ENCODE measurements at regions not wholly inside any gene's neighbourhood (a gene's known extent, or its start where the extent isn't known, plus 50 kb on each side); places are given as distances from the start of the nearest gene placed in this dataset.

DNA sequence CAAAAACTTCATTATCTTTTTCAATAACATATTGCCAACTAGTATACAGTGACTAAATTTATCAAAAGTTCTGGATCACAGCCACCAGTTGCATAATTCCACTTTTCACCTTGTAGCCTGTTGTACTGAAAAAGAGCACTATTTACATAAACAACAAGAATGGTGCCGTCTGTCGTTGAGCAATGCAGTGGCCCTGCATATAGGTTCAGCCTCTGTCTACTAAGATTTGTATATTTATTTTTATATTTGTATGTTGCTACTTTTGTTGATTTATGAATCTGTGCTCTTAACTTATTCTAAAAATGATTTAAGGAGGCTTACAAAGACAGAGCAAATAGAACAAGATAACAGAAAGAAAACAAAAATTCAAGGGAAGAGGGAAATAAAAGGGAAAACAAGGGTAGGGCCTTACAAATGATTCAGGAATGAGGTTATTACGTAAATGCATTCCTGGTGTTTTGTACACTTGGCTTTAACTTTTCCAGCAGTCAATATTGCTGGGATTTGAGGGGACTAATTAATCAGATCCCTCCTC is 257.6 kb upstream of the STT3B start (continued):
- no peak for TF ChIP-seq IRX3 (CRISPR knock-in tag; IDR thresholded peaks at IDR 0.05; ENCODE audit: borderline replicate concordance, low read depth)
- no peak for TF ChIP-seq SYNCRIP (IDR thresholded peaks at IDR 0.05; ENCODE audit: insufficient read depth, low read depth, low read length)
- TF ChIP-seq, protein P1, sequence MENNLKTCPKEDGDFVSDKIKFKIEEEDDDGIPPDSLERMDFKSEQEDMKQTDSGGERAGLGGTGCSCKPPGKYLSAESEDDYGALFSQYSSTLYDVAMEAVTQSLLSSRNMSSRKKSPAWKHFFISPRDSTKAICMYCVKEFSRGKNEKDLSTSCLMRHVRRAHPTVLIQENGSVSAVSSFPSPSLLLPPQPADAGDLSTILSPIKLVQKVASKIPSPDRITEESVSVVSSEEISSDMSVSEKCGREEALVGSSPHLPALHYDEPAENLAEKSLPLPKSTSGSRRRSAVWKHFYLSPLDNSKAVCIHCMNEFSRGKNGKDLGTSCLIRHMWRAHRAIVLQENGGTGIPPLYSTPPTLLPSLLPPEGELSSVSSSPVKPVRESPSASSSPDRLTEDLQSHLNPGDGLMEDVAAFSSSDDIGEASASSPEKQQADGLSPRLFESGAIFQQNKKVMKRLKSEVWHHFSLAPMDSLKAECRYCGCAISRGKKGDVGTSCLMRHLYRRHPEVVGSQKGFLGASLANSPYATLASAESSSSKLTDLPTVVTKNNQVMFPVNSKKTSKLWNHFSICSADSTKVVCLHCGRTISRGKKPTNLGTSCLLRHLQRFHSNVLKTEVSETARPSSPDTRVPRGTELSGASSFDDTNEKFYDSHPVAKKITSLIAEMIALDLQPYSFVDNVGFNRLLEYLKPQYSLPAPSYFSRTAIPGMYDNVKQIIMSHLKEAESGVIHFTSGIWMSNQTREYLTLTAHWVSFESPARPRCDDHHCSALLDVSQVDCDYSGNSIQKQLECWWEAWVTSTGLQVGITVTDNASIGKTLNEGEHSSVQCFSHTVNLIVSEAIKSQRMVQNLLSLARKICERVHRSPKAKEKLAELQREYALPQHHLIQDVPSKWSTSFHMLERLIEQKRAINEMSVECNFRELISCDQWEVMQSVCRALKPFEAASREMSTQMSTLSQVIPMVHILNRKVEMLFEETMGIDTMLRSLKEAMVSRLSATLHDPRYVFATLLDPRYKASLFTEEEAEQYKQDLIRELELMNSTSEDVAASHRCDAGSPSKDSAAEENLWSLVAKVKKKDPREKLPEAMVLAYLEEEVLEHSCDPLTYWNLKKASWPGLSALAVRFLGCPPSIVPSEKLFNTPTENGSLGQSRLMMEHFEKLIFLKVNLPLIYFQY (CRISPR knock-in tag; IDR thresholded peaks at IDR 0.05; ENCODE audit: borderline replicate concordance), result no peak
- no peak for TF ChIP-seq BHLHE40 (IDR thresholded peaks at IDR 0.05; ENCODE audit: low read length)
- no peak for TF ChIP-seq KDM6A (CRISPR knock-in tag; IDR thresholded peaks at IDR 0.05; ENCODE audit: low read depth)
- TF ChIP-seq SIN3A (IDR thresholded peaks at IDR 0.05; ENCODE audit: borderline replicate concordance, low read depth, low read length), result no peak
- no peak for TF ChIP-seq ZNF256 (CRISPR knock-in tag; conservative IDR thresholded peaks at IDR 0.05)
- TF ChIP-seq ZFP62 (CRISPR knock-in tag; IDR thresholded peaks at IDR 0.05), result no peak
- peak; percentile 77 for TF ChIP-seq FOXK1 (CRISPR knock-in tag; IDR thresholded peaks at IDR 0.05; ENCODE audit: borderline replicate concordance, low read depth)
- TF ChIP-seq ZNF792 (CRISPR knock-in tag; IDR thresholded peaks at IDR 0.05), result no peak
- TF ChIP-seq, protein P2, sequence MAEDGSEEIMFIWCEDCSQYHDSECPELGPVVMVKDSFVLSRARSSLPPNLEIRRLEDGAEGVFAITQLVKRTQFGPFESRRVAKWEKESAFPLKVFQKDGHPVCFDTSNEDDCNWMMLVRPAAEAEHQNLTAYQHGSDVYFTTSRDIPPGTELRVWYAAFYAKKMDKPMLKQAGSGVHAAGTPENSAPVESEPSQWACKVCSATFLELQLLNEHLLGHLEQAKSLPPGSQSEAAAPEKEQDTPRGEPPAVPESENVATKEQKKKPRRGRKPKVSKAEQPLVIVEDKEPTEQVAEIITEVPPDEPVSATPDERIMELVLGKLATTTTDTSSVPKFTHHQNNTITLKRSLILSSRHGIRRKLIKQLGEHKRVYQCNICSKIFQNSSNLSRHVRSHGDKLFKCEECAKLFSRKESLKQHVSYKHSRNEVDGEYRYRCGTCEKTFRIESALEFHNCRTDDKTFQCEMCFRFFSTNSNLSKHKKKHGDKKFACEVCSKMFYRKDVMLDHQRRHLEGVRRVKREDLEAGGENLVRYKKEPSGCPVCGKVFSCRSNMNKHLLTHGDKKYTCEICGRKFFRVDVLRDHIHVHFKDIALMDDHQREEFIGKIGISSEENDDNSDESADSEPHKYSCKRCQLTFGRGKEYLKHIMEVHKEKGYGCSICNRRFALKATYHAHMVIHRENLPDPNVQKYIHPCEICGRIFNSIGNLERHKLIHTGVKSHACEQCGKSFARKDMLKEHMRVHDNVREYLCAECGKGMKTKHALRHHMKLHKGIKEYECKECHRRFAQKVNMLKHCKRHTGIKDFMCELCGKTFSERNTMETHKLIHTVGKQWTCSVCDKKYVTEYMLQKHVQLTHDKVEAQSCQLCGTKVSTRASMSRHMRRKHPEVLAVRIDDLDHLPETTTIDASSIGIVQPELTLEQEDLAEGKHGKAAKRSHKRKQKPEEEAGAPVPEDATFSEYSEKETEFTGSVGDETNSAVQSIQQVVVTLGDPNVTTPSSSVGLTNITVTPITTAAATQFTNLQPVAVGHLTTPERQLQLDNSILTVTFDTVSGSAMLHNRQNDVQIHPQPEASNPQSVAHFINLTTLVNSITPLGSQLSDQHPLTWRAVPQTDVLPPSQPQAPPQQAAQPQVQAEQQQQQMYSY (CRISPR knock-in tag; IDR thresholded peaks at IDR 0.05), result no peak
- TF ChIP-seq, protein P3, sequence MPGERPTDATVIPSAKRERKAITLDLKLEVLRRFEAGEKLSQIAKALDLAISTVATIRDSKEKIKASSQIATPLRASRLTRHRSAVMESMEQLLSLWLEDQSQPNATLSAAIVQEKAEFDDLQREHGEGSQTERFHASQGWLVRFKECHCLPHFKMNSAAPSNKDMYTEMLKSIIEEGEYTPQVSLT (CRISPR knock-in tag; IDR thresholded peaks at IDR 0.05; ENCODE audit: borderline replicate concordance, low read depth), result no peak
- TF ChIP-seq, protein P4, sequence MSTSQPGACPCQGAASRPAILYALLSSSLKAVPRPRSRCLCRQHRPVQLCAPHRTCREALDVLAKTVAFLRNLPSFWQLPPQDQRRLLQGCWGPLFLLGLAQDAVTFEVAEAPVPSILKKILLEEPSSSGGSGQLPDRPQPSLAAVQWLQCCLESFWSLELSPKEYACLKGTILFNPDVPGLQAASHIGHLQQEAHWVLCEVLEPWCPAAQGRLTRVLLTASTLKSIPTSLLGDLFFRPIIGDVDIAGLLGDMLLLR (CRISPR knock-in tag; IDR thresholded peaks at IDR 0.05), result no peak
- no peak for TF ChIP-seq CREB1 (IDR thresholded peaks at IDR 0.05)
- TF ChIP-seq CREB1 (CRISPR knock-in tag; IDR thresholded peaks at IDR 0.05), result no peak; the same call in 1 of the 2 replicates
- TF ChIP-seq, protein P5, sequence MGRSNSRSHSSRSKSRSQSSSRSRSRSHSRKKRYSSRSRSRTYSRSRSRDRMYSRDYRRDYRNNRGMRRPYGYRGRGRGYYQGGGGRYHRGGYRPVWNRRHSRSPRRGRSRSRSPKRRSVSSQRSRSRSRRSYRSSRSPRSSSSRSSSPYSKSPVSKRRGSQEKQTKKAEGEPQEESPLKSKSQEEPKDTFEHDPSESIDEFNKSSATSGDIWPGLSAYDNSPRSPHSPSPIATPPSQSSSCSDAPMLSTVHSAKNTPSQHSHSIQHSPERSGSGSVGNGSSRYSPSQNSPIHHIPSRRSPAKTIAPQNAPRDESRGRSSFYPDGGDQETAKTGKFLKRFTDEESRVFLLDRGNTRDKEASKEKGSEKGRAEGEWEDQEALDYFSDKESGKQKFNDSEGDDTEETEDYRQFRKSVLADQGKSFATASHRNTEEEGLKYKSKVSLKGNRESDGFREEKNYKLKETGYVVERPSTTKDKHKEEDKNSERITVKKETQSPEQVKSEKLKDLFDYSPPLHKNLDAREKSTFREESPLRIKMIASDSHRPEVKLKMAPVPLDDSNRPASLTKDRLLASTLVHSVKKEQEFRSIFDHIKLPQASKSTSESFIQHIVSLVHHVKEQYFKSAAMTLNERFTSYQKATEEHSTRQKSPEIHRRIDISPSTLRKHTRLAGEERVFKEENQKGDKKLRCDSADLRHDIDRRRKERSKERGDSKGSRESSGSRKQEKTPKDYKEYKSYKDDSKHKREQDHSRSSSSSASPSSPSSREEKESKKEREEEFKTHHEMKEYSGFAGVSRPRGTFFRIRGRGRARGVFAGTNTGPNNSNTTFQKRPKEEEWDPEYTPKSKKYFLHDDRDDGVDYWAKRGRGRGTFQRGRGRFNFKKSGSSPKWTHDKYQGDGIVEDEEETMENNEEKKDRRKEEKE (IDR thresholded peaks at IDR 0.05), result no peak
- TF ChIP-seq, protein P6, sequence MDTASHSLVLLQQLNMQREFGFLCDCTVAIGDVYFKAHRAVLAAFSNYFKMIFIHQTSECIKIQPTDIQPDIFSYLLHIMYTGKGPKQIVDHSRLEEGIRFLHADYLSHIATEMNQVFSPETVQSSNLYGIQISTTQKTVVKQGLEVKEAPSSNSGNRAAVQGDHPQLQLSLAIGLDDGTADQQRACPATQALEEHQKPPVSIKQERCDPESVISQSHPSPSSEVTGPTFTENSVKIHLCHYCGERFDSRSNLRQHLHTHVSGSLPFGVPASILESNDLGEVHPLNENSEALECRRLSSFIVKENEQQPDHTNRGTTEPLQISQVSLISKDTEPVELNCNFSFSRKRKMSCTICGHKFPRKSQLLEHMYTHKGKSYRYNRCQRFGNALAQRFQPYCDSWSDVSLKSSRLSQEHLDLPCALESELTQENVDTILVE (CRISPR knock-in tag; IDR thresholded peaks at IDR 0.05), result peak; percentile 58; the same call in 1 of the 2 replicates
- TF ChIP-seq KLF11 (CRISPR knock-in tag; IDR thresholded peaks at IDR 0.05), result no peak

Measured in HepG2 (cell line).